ENCODE measurements at regions not wholly inside any gene's neighbourhood (a gene's known extent, or its start where the extent isn't known, plus 50 kb on each side); places are given as distances from the start of the nearest gene placed in this dataset.

DNA sequence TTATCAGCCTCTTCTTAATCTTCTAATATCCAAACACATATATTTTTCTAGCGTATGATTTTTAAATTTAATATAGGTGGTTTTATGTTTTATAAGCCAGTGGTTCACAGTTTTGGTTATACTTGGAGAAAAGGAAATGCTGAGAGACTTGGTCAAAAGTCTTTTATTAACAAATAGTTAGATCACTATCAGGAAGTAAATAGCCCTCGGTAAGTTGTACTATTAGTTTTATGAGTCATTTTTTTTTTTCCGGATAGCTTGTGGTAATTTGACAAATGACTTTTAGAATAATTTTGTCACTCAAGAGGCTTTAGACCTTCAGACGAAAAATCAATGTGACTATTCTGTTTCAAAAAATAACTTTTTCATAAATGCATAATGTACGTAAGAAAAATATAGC lies 232.2 kb upstream of the ROBO1 start:
- Mint-ChIP-seq H3K27ac (no peak overlapping the region), H3K4me1 (ENCODE audit: low read depth) (no peaks in the 10 kb centered on the region), H3K9me3 (peaks cover 6% of the 10 kb centered on the region), H3K36me3 (ENCODE audit: low read depth) (no peaks in the 10 kb centered on the region), H3K27me3 (ENCODE audit: insufficient read depth) (no peaks in the 10 kb centered on the region), H3K4me3 (no peak overlapping the region)
- intact Hi-C loops (cut with micrococcal nuclease) = no loop called here
- DNase-seq (ENCODE audit: low spot score) = no peak

- Mint-ChIP-seq H3K4me3 (no peak overlapping the region), H3K27ac (no peak overlapping the region), H3K4me1 (ENCODE audit: low read depth) (no peaks in the 10 kb centered on the region), H3K27me3 (ENCODE audit: insufficient read depth) (no peaks in the 10 kb centered on the region), H3K36me3 (ENCODE audit: low read depth) (no peaks in the 10 kb centered on the region), H3K9me3 (peaks cover 13% of the 10 kb centered on the region)
- DNase-seq (ENCODE audit: low spot score) = no peak
- intact Hi-C loops (cut with micrococcal nuclease) = no loop called here
Observed at GRCh38 chr3:79994397-79994796, 226.6 kb upstream of the ROBO1 start.

- DNase-seq (ENCODE audit: low spot score) = no peak
- intact Hi-C loops (cut with micrococcal nuclease) = no loop called here
- H3K36me3 Mint-ChIP-seq (ENCODE audit: low read depth) = no peaks in the 10 kb centered on the region
- H3K9me3 Mint-ChIP-seq = peaks cover 12% of the 10 kb centered on the region
- no peak overlapping the region for H3K27ac Mint-ChIP-seq
- H3K4me3 Mint-ChIP-seq = no peak overlapping the region
- H3K4me1 Mint-ChIP-seq (ENCODE audit: low read depth) = no peaks in the 10 kb centered on the region
- H3K27me3 Mint-ChIP-seq (ENCODE audit: insufficient read depth) = no peaks in the 10 kb centered on the region
Observed at GRCh38 chr3:79986338-79986737, 218.5 kb upstream of the ROBO1 start.

DNA sequence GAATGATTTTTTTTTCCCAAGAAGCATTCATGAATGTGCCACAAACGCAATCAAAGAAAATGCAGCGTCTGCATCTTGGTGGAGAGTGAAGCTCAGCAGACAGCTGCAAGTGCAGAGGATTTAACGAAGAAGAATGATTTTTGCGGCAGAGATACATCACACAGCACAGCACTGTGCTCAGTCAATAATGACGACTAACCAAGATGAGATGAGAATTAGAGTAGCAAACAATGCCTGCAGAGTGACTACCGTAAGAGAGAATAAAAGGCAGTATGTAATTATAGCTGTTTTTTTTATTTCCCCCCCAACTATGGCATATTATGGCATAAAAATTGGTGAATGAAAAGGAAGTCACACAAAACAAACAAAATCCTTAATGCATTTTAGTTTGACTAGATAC lies 218.0 kb upstream of the ROBO1 start:
- H3K9me3 Mint-ChIP-seq = peaks cover 12% of the 10 kb centered on the region
- no peak overlapping the region for H3K27ac Mint-ChIP-seq
- no peaks in the 10 kb centered on the region for H3K4me1 Mint-ChIP-seq (ENCODE audit: low read depth)
- no peak for DNase-seq (ENCODE audit: low spot score)
- intact Hi-C loops (cut with micrococcal nuclease) = no loop called here
- no peak overlapping the region for H3K4me3 Mint-ChIP-seq
- H3K27me3 Mint-ChIP-seq (ENCODE audit: insufficient read depth) = no peaks in the 10 kb centered on the region
- H3K36me3 Mint-ChIP-seq (ENCODE audit: low read depth) = no peaks in the 10 kb centered on the region

- Mint-ChIP-seq H3K9me3 (peaks cover 16% of the 10 kb centered on the region), H3K27me3 (ENCODE audit: insufficient read depth) (no peaks in the 10 kb centered on the region), H3K27ac (no peak overlapping the region), H3K4me1 (ENCODE audit: low read depth) (no peaks in the 10 kb centered on the region), H3K36me3 (ENCODE audit: low read depth) (no peaks in the 10 kb centered on the region), H3K4me3 (no peak overlapping the region)
- DNase-seq (ENCODE audit: low spot score) = no peak
- intact Hi-C loops (cut with micrococcal nuclease) = no loop called here
Observed at GRCh38 chr3:79983118-79983517, 215.3 kb upstream of the ROBO1 start.

DNA sequence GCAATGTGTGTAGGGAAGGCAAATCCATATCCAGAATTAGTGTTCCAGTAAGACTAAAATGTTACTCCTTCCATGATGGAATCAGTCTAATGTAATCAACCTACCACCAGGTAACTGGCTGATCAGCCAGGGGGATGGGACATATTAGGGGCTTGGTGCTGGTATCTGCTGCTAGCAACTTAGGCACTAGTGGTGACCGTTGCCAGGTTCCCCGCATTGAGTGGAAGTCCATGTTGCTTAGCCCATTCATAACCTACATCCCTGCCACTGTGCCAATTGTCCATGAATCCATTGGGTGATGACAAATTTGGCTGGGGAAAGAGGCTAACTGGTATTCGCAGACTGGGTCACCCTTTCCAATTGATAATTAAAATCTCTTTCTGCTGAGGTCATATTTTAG lies 212.2 kb upstream of the ROBO1 start:
- Mint-ChIP-seq H3K27me3 (ENCODE audit: insufficient read depth) (no peaks in the 10 kb centered on the region), H3K27ac (no peak overlapping the region), H3K9me3 (peaks cover 13% of the 10 kb centered on the region), H3K4me1 (ENCODE audit: low read depth) (no peaks in the 10 kb centered on the region), H3K4me3 (no peak overlapping the region), H3K36me3 (ENCODE audit: low read depth) (no peaks in the 10 kb centered on the region)
- DNase-seq (ENCODE audit: low spot score) = no peak
- intact Hi-C loops (cut with micrococcal nuclease) = no loop called here

DNA sequence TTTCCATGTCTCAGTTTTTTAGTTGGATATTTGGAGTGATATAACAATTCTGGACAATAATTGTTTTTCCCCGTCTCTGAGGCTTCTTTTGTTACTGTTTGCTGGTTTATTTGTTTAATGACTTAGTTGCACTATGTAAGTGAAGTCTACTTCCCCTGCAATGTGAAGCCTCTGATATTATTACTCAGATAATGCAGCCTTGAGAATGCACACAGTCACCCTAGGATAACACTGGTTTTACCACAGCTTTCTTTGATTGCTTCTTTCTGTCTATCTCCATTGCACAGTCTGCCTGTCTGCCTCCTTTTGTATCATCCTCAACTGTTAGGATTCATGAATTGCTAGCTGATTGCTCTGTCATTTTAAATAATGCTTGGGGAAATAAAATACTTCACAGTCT lies 208.7 kb upstream of the ROBO1 start:
- Mint-ChIP-seq H3K4me3 (no peak overlapping the region), H3K4me1 (ENCODE audit: low read depth) (no peaks in the 10 kb centered on the region), H3K36me3 (ENCODE audit: low read depth) (no peaks in the 10 kb centered on the region), H3K9me3 (peaks cover 8% of the 10 kb centered on the region), H3K27me3 (ENCODE audit: insufficient read depth) (no peaks in the 10 kb centered on the region), H3K27ac (no peak overlapping the region)
- intact Hi-C loops (cut with micrococcal nuclease) = no loop called here
- no peak for DNase-seq (ENCODE audit: low spot score)

DNA sequence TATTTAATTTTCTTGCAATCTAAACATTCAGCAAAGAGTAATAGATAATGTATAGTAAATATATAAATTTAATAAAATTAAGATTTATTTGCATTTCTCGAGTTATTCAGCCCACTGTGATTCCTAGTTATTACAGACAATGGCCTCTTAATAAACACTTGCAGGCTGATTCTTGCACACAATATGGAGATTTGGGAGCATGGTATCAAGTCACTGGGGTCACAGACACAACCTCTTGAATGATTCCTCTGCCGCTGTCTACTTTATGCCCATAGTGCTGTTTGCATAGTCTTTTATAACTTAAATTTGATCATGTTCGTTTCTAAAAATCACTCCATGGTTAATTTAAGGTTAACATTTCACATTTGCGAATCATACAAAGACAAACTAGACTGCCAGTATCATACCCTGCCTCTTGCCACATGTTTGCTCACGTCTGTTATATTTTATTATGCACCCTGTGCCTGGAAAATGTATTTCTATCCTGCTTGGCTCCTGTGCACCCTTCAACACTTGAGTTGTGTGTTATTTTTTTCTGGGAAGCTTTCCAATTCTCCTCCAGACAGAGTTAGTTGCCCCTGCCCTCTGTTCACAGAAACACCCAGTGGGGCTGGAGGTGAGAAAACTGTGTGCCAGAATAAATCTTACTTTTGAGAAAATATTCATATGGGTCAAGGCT lies 206.3 kb upstream of the ROBO1 start:
- no peaks in the 10 kb centered on the region for H3K4me1 Mint-ChIP-seq (ENCODE audit: low read depth)
- intact Hi-C loops (cut with micrococcal nuclease) = no loop called here
- no peak overlapping the region for H3K4me3 Mint-ChIP-seq
- H3K36me3 Mint-ChIP-seq (ENCODE audit: low read depth) = no peaks in the 10 kb centered on the region
- no peak for DNase-seq (ENCODE audit: low spot score)
- no peaks in the 10 kb centered on the region for H3K27me3 Mint-ChIP-seq (ENCODE audit: insufficient read depth)
- peaks cover 1% of the 10 kb centered on the region for H3K9me3 Mint-ChIP-seq
- H3K27ac Mint-ChIP-seq = no peak overlapping the region

DNA sequence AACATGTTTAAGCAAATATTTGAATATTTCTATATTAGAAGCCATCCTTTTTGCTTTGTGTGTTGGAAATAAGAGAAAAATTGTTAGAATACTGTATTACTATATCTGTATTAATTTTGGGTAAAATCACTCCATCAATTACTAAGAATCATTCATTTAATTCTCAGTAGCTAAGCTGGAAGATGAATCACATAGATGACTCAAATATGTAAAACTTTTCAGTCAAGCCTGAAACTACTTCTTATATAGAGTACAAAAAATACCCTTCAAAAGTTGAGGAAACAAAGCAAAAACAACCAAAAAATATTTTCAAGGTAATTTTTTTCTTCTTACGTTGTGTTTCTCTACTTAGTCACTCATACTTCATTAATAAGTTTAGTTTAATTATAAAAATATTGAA lies 205.7 kb upstream of the ROBO1 start:
- H3K27ac Mint-ChIP-seq = no peak overlapping the region
- intact Hi-C loops (cut with micrococcal nuclease) = no loop called here
- no peaks in the 10 kb centered on the region for H3K9me3 Mint-ChIP-seq
- no peaks in the 10 kb centered on the region for H3K27me3 Mint-ChIP-seq (ENCODE audit: insufficient read depth)
- H3K4me3 Mint-ChIP-seq = no peak overlapping the region
- no peak for DNase-seq (ENCODE audit: low spot score)
- no peaks in the 10 kb centered on the region for H3K36me3 Mint-ChIP-seq (ENCODE audit: low read depth)
- no peaks in the 10 kb centered on the region for H3K4me1 Mint-ChIP-seq (ENCODE audit: low read depth)

GRCh38 chr3:79968418-79968817 lies 200.6 kb upstream of the ROBO1 start:
- intact Hi-C loops (cut with micrococcal nuclease) = no loop called here
- DNase-seq (ENCODE audit: low spot score) = no peak
- Mint-ChIP-seq H3K4me1 (ENCODE audit: low read depth) (no peaks in the 10 kb centered on the region), H3K4me3 (no peak overlapping the region), H3K9me3 (peaks cover 12% of the 10 kb centered on the region), H3K36me3 (ENCODE audit: low read depth) (no peaks in the 10 kb centered on the region), H3K27me3 (ENCODE audit: insufficient read depth) (no peaks in the 10 kb centered on the region), H3K27ac (no peak overlapping the region)

- Mint-ChIP-seq H3K9me3 (peaks cover 10% of the 10 kb centered on the region), H3K27ac (no peak overlapping the region), H3K4me1 (ENCODE audit: low read depth) (no peaks in the 10 kb centered on the region), H3K27me3 (ENCODE audit: insufficient read depth) (no peaks in the 10 kb centered on the region), H3K4me3 (no peak overlapping the region), H3K36me3 (ENCODE audit: low read depth) (no peaks in the 10 kb centered on the region)
- no peak for DNase-seq (ENCODE audit: low spot score)
- intact Hi-C loops (cut with micrococcal nuclease) = no loop called here
Observed at GRCh38 chr3:79960594-79960993, 192.8 kb upstream of the ROBO1 start.

DNA sequence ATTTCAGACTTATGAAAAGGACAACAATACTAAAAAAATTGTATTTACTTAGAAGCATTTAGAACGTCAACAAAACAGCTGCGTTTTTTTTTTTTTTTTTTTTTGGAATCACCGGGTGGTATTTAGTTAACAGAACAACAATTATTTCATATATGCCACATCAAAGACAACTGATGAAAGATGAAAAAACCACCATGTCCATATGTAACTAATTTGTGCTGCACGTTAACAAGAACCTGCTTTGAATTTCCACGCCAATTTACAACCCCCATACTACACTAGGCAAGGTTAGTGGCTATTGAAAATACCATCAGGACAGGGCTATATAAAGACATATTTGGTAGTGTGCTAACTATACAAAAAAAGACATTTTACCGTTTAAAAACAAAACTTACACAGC lies 189.3 kb upstream of the ROBO1 start:
- H3K27me3 Mint-ChIP-seq (ENCODE audit: insufficient read depth) = no peaks in the 10 kb centered on the region
- peaks cover 19% of the 10 kb centered on the region for H3K9me3 Mint-ChIP-seq
- intact Hi-C loops (cut with micrococcal nuclease) = no loop called here
- H3K36me3 Mint-ChIP-seq (ENCODE audit: low read depth) = no peaks in the 10 kb centered on the region
- no peak overlapping the region for H3K27ac Mint-ChIP-seq
- no peaks in the 10 kb centered on the region for H3K4me1 Mint-ChIP-seq (ENCODE audit: low read depth)
- DNase-seq (ENCODE audit: low spot score) = no peak
- no peak overlapping the region for H3K4me3 Mint-ChIP-seq

DNA sequence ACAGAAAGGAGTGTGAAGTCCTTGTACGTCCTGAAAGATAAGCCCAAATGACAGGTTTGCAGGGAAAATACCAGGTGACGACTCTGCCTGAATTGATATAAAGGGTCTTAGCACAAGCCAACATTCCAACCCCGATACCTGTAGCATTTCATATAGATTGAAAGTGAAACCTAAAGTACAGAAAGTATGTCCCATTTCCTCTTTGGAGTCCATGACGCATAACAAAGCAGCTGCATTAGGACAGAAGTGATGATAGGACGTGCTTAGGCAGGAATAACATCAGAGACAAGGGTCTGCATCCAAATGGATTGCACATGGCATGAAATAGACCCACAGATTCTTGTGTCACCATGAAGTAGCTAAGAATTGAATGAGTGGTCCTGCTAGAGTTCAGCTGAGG lies 187.0 kb upstream of the ROBO1 start:
- peaks cover 28% of the 10 kb centered on the region for H3K9me3 Mint-ChIP-seq
- DNase-seq (ENCODE audit: low spot score) = no peak
- H3K27ac Mint-ChIP-seq = no peak overlapping the region
- H3K4me3 Mint-ChIP-seq = no peak overlapping the region
- intact Hi-C loops (cut with micrococcal nuclease) = no loop called here
- H3K27me3 Mint-ChIP-seq (ENCODE audit: insufficient read depth) = no peaks in the 10 kb centered on the region
- no peaks in the 10 kb centered on the region for H3K4me1 Mint-ChIP-seq (ENCODE audit: low read depth)
- no peaks in the 10 kb centered on the region for H3K36me3 Mint-ChIP-seq (ENCODE audit: low read depth)

DNA sequence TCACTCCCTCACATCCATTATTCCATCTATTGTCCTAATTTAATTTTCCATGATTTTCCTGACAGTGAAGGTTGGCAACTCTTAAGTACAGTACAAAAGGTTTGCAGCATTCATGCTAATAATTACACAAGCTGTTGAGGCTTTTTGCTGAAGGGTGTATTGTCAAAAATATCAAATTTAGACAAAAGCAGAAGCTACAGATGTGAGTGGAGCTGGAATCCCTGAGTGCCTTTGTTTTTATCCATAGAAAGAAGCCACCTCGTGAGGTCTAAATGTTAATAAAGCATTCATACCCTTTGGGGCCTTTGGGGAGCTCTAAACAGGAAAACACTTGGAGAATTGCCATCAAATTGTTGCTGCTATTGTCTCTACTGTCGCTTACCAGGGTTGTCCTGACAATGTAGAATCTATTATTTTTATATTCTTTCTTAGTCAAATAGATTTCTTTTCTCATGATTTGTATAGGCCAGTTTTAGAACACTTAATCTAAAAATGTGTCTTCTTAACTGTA lies 185.8 kb upstream of the ROBO1 start:
- DNase-seq (ENCODE audit: low spot score) = no peak
- no peak overlapping the region for H3K27ac Mint-ChIP-seq
- intact Hi-C loops (cut with micrococcal nuclease) = no loop called here
- H3K27me3 Mint-ChIP-seq (ENCODE audit: insufficient read depth) = no peaks in the 10 kb centered on the region
- H3K4me3 Mint-ChIP-seq = no peak overlapping the region
- peaks cover 29% of the 10 kb centered on the region for H3K9me3 Mint-ChIP-seq
- no peaks in the 10 kb centered on the region for H3K36me3 Mint-ChIP-seq (ENCODE audit: low read depth)
- H3K4me1 Mint-ChIP-seq (ENCODE audit: low read depth) = no peaks in the 10 kb centered on the region
